Transverse colon (tissue), 4 donors: ENCODE measurements at regions not wholly inside any gene's neighbourhood (a gene's known extent, or its start where the extent isn't known, plus 50 kb on each side); places are given as distances from the start of the nearest gene placed in this dataset.

Experiments
- EP300 ChIP-seq: sonication (generic); formaldehyde crosslinking; IDR thresholded peaks from one replicate; pipeline ENCODE4 v1.6.1; 2017; ENCODE audit warnings: antibody characterized with exemption, low read depth
- POLR2A ChIP-seq: fragments of 450-650 bp; IDR thresholded peaks from one replicate; pipeline ENCODE4 v1.6.1; 2016; ENCODE audit warnings: antibody characterized with exemption, mild to moderate bottlenecking, moderate library complexity
- POLR2AphosphoS5 ChIP-seq, 3 donors: sonication (generic); formaldehyde crosslinking; IDR thresholded peaks; one replicate each; pipeline ENCODE4 v1.6.1; 2016; ENCODE audit warnings: antibody characterized with exemption in 3 of 3
- TF ChIP-seq, protein P1 (sequence below), 5 experiments: fragments of 200-600 bp in 3 of 5; fragments of 450-650 bp in 2 of 5; sonication (generic) in 3 of 5; IDR thresholded peaks; 1 replicate in 2 of 5; 2 replicates in 3 of 5; pipeline ENCODE4 v1.5.1; 2016 to 2017; ENCODE audit warnings: antibody characterized with exemption in 5 of 5, inconsistent platforms in 3 of 5, mild to moderate bottlenecking in 2 of 5, moderate library complexity in 1 of 5

DNA sequence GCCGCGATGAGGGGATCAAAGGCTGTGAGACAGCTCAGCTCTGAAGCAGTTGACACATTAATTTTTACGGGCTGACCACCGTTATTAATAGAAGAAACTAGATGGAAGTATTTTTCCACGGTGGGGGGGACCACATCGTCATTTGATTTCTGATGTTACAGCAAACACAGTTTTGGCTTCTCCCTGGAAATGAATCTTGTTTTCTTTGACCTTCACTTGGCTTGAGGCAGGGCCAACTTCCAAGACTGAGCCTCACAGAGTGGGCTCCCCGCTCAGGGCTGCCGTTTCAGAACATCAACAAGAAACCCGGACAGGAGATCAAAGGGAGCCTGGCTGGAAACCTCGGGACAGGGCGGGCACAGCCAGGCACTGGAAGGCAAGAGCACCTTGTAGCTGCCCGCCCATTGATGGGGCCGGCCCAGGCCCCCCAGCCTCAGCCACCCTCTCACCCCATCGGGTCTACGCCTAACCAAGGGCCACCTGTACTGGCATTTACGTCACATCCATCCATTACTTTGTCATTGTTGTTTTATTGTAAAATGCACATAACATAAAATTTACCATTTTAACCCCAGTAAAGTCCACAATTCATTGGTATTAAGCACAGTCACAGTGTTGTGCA, 124.6 kb downstream of the C16orf95 start:
- TF ChIP-seq, protein P1, sequence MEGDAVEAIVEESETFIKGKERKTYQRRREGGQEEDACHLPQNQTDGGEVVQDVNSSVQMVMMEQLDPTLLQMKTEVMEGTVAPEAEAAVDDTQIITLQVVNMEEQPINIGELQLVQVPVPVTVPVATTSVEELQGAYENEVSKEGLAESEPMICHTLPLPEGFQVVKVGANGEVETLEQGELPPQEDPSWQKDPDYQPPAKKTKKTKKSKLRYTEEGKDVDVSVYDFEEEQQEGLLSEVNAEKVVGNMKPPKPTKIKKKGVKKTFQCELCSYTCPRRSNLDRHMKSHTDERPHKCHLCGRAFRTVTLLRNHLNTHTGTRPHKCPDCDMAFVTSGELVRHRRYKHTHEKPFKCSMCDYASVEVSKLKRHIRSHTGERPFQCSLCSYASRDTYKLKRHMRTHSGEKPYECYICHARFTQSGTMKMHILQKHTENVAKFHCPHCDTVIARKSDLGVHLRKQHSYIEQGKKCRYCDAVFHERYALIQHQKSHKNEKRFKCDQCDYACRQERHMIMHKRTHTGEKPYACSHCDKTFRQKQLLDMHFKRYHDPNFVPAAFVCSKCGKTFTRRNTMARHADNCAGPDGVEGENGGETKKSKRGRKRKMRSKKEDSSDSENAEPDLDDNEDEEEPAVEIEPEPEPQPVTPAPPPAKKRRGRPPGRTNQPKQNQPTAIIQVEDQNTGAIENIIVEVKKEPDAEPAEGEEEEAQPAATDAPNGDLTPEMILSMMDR (IDR thresholded peaks at IDR 0.05) = no peak
- no peak for TF ChIP-seq POLR2AphosphoS5 (IDR thresholded peaks at IDR 0.05)
- no peak for TF ChIP-seq POLR2A
- TF ChIP-seq EP300 = no peak
